ENCODE measurements at regions not wholly inside any gene's neighbourhood (a gene's known extent, or its start where the extent isn't known, plus 50 kb on each side); places are given as distances from the start of the nearest gene placed in this dataset.

DNA sequence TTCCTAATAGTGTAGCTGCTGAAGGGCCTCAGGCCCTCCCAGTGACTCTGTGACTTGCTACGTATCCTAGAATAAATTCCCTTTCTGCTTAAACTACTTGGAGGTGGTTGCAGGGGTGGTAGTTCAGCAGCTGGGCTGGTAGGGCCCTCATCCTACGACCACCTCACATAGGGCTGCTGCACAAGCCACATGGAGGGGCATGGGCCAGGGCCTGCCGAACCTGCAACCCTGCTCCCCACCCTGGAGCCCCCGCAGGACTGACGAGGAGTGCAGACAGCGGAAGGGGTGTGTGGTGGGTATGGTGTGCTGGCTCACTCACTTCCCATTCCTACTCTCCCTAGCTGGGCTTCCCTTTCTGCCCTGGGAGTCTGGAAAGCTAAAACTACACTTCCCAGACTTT is 56.2 kb upstream of the MLN start:
- no peak overlapping the region for H3K4me3 Mint-ChIP-seq (ENCODE audit: unreplicated experiment)
- no peaks in the 10 kb centered on the region for H3K4me1 Mint-ChIP-seq (ENCODE audit: unreplicated experiment)
- DNase-seq (ENCODE audit: extremely low spot score, unreplicated experiment), result no peak
- no peak overlapping the region for H3K27ac Mint-ChIP-seq (ENCODE audit: unreplicated experiment)
- peaks cover 28% of the 10 kb centered on the region for H3K27me3 Mint-ChIP-seq (ENCODE audit: unreplicated experiment)
- no peaks in the 10 kb centered on the region for H3K36me3 Mint-ChIP-seq (ENCODE audit: unreplicated experiment)
- H3K9me3 Mint-ChIP-seq (ENCODE audit: unreplicated experiment), result no peaks in the 10 kb centered on the region
- TF ChIP-seq, protein P1, sequence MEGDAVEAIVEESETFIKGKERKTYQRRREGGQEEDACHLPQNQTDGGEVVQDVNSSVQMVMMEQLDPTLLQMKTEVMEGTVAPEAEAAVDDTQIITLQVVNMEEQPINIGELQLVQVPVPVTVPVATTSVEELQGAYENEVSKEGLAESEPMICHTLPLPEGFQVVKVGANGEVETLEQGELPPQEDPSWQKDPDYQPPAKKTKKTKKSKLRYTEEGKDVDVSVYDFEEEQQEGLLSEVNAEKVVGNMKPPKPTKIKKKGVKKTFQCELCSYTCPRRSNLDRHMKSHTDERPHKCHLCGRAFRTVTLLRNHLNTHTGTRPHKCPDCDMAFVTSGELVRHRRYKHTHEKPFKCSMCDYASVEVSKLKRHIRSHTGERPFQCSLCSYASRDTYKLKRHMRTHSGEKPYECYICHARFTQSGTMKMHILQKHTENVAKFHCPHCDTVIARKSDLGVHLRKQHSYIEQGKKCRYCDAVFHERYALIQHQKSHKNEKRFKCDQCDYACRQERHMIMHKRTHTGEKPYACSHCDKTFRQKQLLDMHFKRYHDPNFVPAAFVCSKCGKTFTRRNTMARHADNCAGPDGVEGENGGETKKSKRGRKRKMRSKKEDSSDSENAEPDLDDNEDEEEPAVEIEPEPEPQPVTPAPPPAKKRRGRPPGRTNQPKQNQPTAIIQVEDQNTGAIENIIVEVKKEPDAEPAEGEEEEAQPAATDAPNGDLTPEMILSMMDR (IDR thresholded peaks at IDR 0.05), result no peak

GRCh38 chr6:33858804-33859505 is 55.2 kb upstream of the MLN start:
- Mint-ChIP-seq H3K4me1 (ENCODE audit: unreplicated experiment) (no peaks in the 10 kb centered on the region), H3K36me3 (ENCODE audit: unreplicated experiment) (no peaks in the 10 kb centered on the region), H3K9me3 (ENCODE audit: unreplicated experiment) (no peaks in the 10 kb centered on the region), H3K27me3 (ENCODE audit: unreplicated experiment) (peaks cover 30% of the 10 kb centered on the region), H3K27ac (ENCODE audit: unreplicated experiment) (no peak overlapping the region), H3K4me3 (ENCODE audit: unreplicated experiment) (no peak overlapping the region)
- TF ChIP-seq, protein P1 (IDR thresholded peaks at IDR 0.05), result no peak
- DNase-seq (ENCODE audit: extremely low spot score, unreplicated experiment), result no peak

DNA sequence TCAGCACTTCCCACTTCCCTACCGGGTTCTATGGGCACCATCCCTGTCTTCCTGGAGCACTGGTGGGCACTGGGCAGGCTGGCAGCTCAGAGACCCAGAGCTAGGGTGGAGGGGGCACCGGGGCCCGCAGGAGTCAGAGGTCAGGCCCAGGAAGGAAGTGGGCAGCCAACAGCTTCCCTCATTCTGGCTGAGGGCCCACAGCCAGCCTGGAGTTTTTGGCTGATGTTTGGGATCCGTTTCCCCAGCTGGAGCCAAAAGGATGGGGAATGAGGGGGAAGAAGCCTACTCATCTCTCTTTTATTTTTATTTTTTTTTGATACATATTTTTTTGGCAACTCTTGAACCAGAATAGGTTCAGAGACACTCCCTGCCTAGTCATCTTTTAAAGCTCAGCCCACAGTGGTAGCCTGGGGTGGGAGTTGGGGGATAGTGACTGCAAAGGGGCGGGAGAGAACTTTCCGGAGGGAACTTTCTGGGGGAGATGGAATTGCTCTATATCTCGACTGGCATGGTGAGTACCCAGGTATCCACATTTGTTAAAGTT is 54.2 kb upstream of the MLN start:
- H3K27ac Mint-ChIP-seq (ENCODE audit: unreplicated experiment), result no peak overlapping the region
- DNase-seq (ENCODE audit: extremely low spot score, unreplicated experiment), result no peak
- TF ChIP-seq, protein P1 (IDR thresholded peaks at IDR 0.05), result no peak
- H3K4me1 Mint-ChIP-seq (ENCODE audit: unreplicated experiment), result no peaks in the 10 kb centered on the region
- peaks cover 27% of the 10 kb centered on the region for H3K27me3 Mint-ChIP-seq (ENCODE audit: unreplicated experiment)
- H3K36me3 Mint-ChIP-seq (ENCODE audit: unreplicated experiment), result no peaks in the 10 kb centered on the region
- no peak overlapping the region for H3K4me3 Mint-ChIP-seq (ENCODE audit: unreplicated experiment)
- H3K9me3 Mint-ChIP-seq (ENCODE audit: unreplicated experiment), result no peaks in the 10 kb centered on the region

DNA sequence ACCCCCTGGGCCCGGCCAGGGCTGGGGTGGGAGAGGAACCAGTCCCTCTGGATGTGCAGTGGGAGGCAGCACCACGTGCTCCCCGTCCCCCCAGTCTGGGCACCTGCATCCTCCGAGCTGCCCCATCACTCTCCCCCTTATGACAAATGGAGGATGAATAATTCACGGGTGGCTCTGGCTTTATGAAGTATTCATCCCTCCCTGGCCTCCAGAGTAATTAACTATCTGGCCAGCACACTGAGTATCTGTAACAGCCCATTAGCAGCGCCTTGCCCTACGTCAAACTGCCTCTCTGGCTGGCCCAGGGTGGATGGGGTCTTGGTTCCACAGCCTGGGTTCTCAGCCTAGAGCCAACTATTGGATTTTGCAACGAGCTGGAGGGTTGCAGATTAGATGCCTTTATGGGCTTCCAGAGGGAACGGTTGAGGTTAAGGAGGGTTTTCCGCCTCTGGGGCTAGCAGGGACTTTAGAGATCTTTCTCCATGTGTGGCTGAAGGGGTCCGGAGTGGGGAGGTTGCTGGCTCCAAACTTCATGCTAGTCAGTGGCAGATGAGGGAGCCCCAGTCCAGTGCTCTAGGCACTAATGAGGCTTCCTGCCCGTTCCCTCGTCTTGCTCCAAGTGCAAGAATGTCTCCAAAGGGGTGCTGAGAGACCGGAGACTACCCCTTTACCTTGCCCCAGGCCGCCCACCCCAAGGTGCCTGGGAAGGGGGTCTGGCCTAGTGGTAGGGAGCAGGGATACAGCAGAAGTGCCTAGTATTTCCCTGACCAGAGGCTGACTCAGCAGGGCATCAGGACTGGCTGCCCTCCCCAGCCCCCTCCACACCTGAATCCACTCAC is 53.5 kb upstream of the MLN start:
- peaks cover 26% of the 10 kb centered on the region for H3K27me3 Mint-ChIP-seq (ENCODE audit: unreplicated experiment)
- TF ChIP-seq, protein P1 (IDR thresholded peaks at IDR 0.05), result no peak
- H3K4me1 Mint-ChIP-seq (ENCODE audit: unreplicated experiment), result peaks cover 3% of the 10 kb centered on the region
- H3K4me3 Mint-ChIP-seq (ENCODE audit: unreplicated experiment), result no peak overlapping the region
- H3K9me3 Mint-ChIP-seq (ENCODE audit: unreplicated experiment), result no peaks in the 10 kb centered on the region
- no peaks in the 10 kb centered on the region for H3K36me3 Mint-ChIP-seq (ENCODE audit: unreplicated experiment)
- DNase-seq (ENCODE audit: extremely low spot score, unreplicated experiment), result no peak
- no peak overlapping the region for H3K27ac Mint-ChIP-seq (ENCODE audit: unreplicated experiment)

DNA sequence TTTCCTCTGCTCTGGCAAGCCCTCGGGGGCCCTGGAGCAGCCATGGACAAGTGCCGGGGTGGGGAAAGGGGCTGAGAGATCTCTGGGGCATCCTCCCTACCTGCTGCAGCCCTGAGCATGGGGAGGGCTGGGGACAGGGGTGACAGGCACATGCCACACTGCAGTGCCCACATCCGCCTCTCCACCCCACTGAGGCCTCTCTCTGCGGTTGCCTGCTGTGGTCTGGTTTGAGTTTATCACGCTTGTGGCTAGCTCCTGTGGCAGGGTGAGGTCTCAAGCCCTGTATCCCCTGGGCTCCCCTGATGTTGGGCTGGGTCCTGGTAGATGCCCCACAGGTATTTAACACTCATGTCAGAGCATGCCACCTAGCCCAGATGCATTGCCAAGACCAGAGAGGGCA is 52.9 kb upstream of the MLN start:
- no peak overlapping the region for H3K4me3 Mint-ChIP-seq (ENCODE audit: unreplicated experiment)
- peaks cover 6% of the 10 kb centered on the region for H3K4me1 Mint-ChIP-seq (ENCODE audit: unreplicated experiment)
- TF ChIP-seq, protein P1 (IDR thresholded peaks at IDR 0.05), result no peak
- no peak overlapping the region for H3K27ac Mint-ChIP-seq (ENCODE audit: unreplicated experiment)
- no peaks in the 10 kb centered on the region for H3K36me3 Mint-ChIP-seq (ENCODE audit: unreplicated experiment)
- H3K27me3 Mint-ChIP-seq (ENCODE audit: unreplicated experiment), result peaks cover 24% of the 10 kb centered on the region
- no peaks in the 10 kb centered on the region for H3K9me3 Mint-ChIP-seq (ENCODE audit: unreplicated experiment)
- DNase-seq (ENCODE audit: extremely low spot score, unreplicated experiment), result no peak
